ENCODE measurements at regions not wholly inside any gene's neighbourhood (a gene's known extent, or its start where the extent isn't known, plus 50 kb on each side); places are given as distances from the start of the nearest gene placed in this dataset.
"Not testable (repeated sequence)": the region's sequence is repeated elsewhere in the genome, so short reads cannot be mapped to it uniquely, and the experiment has no call there.

GRCh38 chr2:128591022-128591860 is 272.6 kb upstream of the HS6ST1 start:
- no peak for DNase-seq

GRCh38 chr2:128591861-128592822 is 273.5 kb upstream of the HS6ST1 start:
- no peak for DNase-seq

GRCh38 chr2:128593518-128593878 is 274.8 kb upstream of the HS6ST1 start:
- no peak for DNase-seq

GRCh38 chr2:128593879-128594650 is 275.4 kb upstream of the HS6ST1 start:
- DNase-seq: no peak

GRCh38 chr2:128594651-128594910 is 275.9 kb upstream of the HS6ST1 start:
- no peak for DNase-seq

- no peak for DNase-seq
Measured at GRCh38 chr2:128594953-128595677, 276.4 kb upstream of the HS6ST1 start.

- DNase-seq: no peak
Measured at GRCh38 chr2:128595763-128596395, 277.2 kb upstream of the HS6ST1 start.

- DNase-seq: no peak
Measured at GRCh38 chr2:128596396-128597120, 277.9 kb upstream of the HS6ST1 start.

- DNase-seq: no peak
Measured at GRCh38 chr2:128597121-128597762, 278.6 kb upstream of the HS6ST1 start.

GRCh38 chr2:128598260-128598659 is 279.6 kb upstream of the HS6ST1 start:
- DNase-seq: not testable (repeated sequence)

GRCh38 chr2:128598862-128599441 is 280.3 kb upstream of the HS6ST1 start:
- DNase-seq: no peak

- DNase-seq: no peak
Measured at GRCh38 chr2:128599700-128600099, 281.0 kb upstream of the HS6ST1 start.

GRCh38 chr2:128600581-128601297 is 282.1 kb upstream of the HS6ST1 start:
- no peak for DNase-seq

- no peak for DNase-seq
Measured at GRCh38 chr2:128601298-128602037, 282.8 kb upstream of the HS6ST1 start.

- no peak for DNase-seq
Measured at GRCh38 chr2:128602038-128602698, 283.5 kb upstream of the HS6ST1 start.

GRCh38 chr2:128602699-128603101 is 284.0 kb upstream of the HS6ST1 start:
- DNase-seq: no peak

- no peak for DNase-seq
Measured at GRCh38 chr2:128603411-128603924, 284.8 kb upstream of the HS6ST1 start.

GRCh38 chr2:128604045-128604444 is 285.4 kb upstream of the HS6ST1 start:
- no peak for DNase-seq

Measured in activated gamma-delta T cell treated with Interleukin-2 at 50 U/mL for 16 hours (primary cell).